ENCODE measurements at regions not wholly inside any gene's neighbourhood (a gene's known extent, or its start where the extent isn't known, plus 50 kb on each side); places are given as distances from the start of the nearest gene placed in this dataset.

DNA sequence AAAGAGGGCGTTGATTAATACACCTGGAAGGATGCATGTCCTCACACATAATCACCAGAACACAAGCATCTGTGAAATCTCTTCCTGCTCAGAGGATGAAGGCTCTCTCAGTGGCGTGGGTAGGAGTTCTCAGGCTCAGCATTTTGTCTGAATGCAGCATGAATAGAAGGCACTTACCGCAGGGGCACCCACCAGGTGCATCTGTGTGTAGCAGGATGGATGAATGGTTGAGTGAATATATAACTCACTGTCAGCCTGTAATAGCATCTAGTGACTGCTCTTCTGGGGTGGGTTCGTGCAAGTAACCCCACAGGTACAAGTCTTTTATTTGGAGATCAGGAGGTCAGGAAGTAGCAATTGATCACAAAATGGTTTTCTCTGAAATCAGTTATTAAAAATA lies 143.0 kb downstream of the SQOR start:
- TF ChIP-seq, protein P1, sequence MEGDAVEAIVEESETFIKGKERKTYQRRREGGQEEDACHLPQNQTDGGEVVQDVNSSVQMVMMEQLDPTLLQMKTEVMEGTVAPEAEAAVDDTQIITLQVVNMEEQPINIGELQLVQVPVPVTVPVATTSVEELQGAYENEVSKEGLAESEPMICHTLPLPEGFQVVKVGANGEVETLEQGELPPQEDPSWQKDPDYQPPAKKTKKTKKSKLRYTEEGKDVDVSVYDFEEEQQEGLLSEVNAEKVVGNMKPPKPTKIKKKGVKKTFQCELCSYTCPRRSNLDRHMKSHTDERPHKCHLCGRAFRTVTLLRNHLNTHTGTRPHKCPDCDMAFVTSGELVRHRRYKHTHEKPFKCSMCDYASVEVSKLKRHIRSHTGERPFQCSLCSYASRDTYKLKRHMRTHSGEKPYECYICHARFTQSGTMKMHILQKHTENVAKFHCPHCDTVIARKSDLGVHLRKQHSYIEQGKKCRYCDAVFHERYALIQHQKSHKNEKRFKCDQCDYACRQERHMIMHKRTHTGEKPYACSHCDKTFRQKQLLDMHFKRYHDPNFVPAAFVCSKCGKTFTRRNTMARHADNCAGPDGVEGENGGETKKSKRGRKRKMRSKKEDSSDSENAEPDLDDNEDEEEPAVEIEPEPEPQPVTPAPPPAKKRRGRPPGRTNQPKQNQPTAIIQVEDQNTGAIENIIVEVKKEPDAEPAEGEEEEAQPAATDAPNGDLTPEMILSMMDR (IDR thresholded peaks at IDR 0.05; ENCODE audit: insufficient read depth, low read depth, low read length), result no peak
- no peak for TF ChIP-seq EZH2 (IDR thresholded peaks at IDR 0.05; ENCODE audit: insufficient read depth, low read length)

All from astrocyte (in vitro differentiated cells and primary cell).